ENCODE measurements at regions not wholly inside any gene's neighbourhood (a gene's known extent, or its start where the extent isn't known, plus 50 kb on each side); places are given as distances from the start of the nearest gene placed in this dataset.
"Not testable (repeated sequence)": the region's sequence is repeated elsewhere in the genome, so short reads cannot be mapped to it uniquely, and the experiment has no call there.

DNA sequence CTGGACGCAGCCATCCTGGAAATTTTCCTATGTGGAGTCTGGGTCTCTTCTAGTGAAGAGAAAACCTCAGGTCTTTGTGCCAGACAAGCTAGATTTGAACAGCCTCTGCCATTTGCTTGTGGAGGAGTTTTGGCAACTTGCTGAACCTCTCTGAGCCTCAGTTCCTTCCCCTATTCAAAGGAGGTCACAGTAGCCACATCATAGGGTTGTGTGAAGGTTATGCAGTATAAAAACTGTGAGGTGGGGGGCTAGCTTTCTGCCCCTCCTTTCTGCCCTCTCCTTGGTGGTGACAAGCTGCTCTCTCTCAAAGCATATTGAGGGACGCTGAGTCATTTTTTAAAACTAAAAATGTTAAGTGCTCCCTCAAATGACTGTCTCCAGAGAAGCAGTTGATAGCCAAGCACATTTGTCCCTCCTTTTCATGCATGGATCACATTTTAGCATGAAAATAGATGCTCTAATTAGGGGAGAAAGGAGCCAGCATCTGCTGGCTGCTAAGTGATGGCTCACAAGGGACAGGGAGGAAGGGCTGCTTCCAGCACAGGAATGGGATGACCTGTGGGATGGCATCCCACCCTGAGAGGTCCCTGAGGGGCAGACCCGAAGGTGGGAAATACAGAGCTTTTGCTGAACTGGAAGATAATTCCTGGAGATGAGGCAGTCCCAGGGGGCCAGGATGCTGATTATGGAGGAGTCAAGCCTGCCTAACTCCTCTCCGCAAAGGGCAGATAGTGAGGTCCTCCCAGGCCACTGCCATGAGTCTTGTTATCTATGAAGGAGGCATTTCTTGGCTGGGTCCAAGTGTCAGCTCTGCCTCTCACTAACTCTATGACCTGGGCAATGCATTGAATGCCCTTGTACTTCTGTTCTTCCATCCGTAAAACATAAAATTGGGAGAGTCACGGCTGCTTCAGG is 218.8 kb downstream of the RAB11FIP4 start:
- Histone ChIP-seq H3K9ac (ENCODE audit: low read length) (no peak overlapping the region), H3K4me1 (ENCODE audit: control insufficient read depth, insufficient read depth, low read length) (no peaks in the 10 kb centered on the region), H3K36me3 (ENCODE audit: control insufficient read depth, insufficient read depth, low read length, severe bottlenecking) (no peaks in the 10 kb centered on the region), H3K9me3 (ENCODE audit: control insufficient read depth, low read length) (no peaks in the 10 kb centered on the region), H3K27me3 (replicated peaks; ENCODE audit: control insufficient read depth, insufficient read depth, low read length) (no peaks in the 10 kb centered on the region), H3K4me3 (ENCODE audit: low read length) (no peak overlapping the region)
- no peak for DNase-seq (ENCODE audit: low read depth)

DNA sequence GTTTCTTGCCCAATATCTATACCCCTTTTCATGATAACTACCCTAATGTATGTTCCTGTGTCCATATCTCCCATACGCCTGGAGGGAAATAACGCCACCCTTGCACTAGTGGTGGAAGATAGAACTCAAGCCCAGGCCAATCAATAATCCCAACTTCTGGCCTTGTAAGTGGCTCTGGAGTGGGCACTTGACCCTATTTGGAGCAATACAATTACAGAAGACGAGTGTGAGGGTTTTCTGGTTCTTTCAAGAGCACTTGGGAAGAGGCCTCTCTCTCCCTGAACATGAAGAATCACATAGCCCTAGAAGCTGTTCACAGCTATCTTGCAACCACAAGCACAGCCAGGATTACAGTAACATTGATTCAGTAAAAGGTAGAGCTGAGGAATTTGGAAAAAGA is 217.9 kb downstream of the RAB11FIP4 start:
- no peaks in the 10 kb centered on the region for H3K36me3 ChIP-seq (ENCODE audit: control insufficient read depth, insufficient read depth, low read length, severe bottlenecking)
- no peak overlapping the region for H3K4me3 ChIP-seq (ENCODE audit: low read length)
- H3K9ac ChIP-seq (ENCODE audit: low read length), result no peak overlapping the region
- no peak for DNase-seq (ENCODE audit: low read depth)
- H3K27me3 ChIP-seq (replicated peaks; ENCODE audit: control insufficient read depth, insufficient read depth, low read length), result no peaks in the 10 kb centered on the region
- no peaks in the 10 kb centered on the region for H3K9me3 ChIP-seq (ENCODE audit: control insufficient read depth, low read length)
- no peaks in the 10 kb centered on the region for H3K4me1 ChIP-seq (ENCODE audit: control insufficient read depth, insufficient read depth, low read length)

DNA sequence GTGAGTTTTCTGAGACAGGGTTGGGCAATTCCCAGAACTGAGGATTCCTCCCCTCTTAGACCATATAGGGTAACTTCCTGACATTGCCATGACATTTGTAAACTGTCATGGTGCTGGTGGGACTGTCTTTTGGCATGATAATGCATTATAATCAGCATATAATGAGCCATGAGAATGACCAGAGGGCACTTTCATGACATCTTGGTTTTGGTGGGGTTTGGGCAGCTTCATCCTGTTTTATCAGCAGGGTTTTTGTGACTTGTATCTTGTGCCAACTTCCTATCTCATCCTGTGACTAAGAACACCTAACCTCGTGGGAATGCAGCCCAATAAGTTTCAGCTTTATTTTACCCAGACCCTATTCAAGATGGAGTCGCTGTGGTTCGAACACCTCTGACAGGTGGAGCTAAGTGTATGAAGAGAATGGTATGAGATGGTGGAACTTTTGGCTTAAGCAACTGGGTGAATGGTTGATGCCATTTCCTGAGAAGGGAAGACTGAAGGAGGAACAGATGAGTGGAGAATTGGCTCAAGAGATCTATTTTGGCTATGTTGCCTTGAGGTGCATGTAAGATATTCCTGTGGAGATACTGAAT is 217.3 kb downstream of the RAB11FIP4 start:
- Histone ChIP-seq H3K36me3 (ENCODE audit: control insufficient read depth, insufficient read depth, low read length, severe bottlenecking) (no peaks in the 10 kb centered on the region), H3K9ac (ENCODE audit: low read length) (no peak overlapping the region), H3K4me1 (ENCODE audit: control insufficient read depth, insufficient read depth, low read length) (no peaks in the 10 kb centered on the region), H3K9me3 (ENCODE audit: control insufficient read depth, low read length) (no peaks in the 10 kb centered on the region), H3K4me3 (ENCODE audit: low read length) (no peak overlapping the region), H3K27me3 (replicated peaks; ENCODE audit: control insufficient read depth, insufficient read depth, low read length) (no peaks in the 10 kb centered on the region)
- no peak for DNase-seq (ENCODE audit: low read depth)

DNA sequence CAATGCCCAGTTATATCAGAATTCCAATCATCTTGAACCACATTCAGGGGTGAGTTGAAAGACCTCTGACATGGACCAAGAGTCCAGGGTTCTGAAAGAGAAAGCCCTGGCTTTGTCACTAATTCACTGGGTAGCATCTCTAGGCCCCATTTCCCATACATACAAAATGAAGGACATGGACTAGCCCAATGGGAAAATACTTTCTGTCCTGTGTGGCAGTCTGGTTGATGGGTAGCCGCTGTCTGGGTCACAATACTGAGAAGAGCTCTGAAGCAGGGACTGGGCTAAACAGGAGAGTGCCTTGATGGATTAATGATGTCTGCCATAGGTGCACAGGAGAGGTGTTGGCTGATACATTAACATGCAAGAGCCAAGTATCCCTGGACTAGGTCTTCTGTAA is 214.3 kb downstream of the RAB11FIP4 start:
- DNase-seq (ENCODE audit: low read depth), result no peak
- no peaks in the 10 kb centered on the region for H3K9me3 ChIP-seq (ENCODE audit: control insufficient read depth, low read length)
- no peaks in the 10 kb centered on the region for H3K36me3 ChIP-seq (ENCODE audit: control insufficient read depth, insufficient read depth, low read length, severe bottlenecking)
- no peak overlapping the region for H3K9ac ChIP-seq (ENCODE audit: low read length)
- no peaks in the 10 kb centered on the region for H3K27me3 ChIP-seq (replicated peaks; ENCODE audit: control insufficient read depth, insufficient read depth, low read length)
- no peaks in the 10 kb centered on the region for H3K4me1 ChIP-seq (ENCODE audit: control insufficient read depth, insufficient read depth, low read length)
- H3K4me3 ChIP-seq (ENCODE audit: low read length), result no peak overlapping the region

DNA sequence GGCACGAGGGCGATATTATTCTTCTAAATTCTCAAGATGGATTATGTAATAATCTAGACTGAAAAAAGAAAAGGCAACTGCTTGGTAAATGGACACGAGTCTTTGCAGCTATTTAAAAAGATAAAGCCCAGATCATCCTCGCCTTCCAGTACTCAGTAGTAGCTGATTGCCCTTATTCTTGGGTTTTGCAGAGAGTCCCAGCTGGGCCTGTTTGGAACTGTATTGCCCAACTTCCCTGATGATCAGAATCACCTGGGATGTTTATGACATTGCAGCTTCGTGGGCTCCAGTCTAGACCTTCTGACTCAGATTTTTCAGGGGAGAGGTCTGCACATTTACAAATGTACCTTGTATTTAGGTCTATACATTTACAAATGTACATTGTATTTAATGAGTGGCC is 213.5 kb downstream of the RAB11FIP4 start:
- H3K4me3 ChIP-seq (ENCODE audit: low read length), result no peak overlapping the region
- no peaks in the 10 kb centered on the region for H3K4me1 ChIP-seq (ENCODE audit: control insufficient read depth, insufficient read depth, low read length)
- H3K27me3 ChIP-seq (replicated peaks; ENCODE audit: control insufficient read depth, insufficient read depth, low read length), result no peaks in the 10 kb centered on the region
- no peaks in the 10 kb centered on the region for H3K9me3 ChIP-seq (ENCODE audit: control insufficient read depth, low read length)
- H3K36me3 ChIP-seq (ENCODE audit: control insufficient read depth, insufficient read depth, low read length, severe bottlenecking), result no peaks in the 10 kb centered on the region
- DNase-seq (ENCODE audit: low read depth), result no peak
- H3K9ac ChIP-seq (ENCODE audit: low read length), result no peak overlapping the region

DNA sequence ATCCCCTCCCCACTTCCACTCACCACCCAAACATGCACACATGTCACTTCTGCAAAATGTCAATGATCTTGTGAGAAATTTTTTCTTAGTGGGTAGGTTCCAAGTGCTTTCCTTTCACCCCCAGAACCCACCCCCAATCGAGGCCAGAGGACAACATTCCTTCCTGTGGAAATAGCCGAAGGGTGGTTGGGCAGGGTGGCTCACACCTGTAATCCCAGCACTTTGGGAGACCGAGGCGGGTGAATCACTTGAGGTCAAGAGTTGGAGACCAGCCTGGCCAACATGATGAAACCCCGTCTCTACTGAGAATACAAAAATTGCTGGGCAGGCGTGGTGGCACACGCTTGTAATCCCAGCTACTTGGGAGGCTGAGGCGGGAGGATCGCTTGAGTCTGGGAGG is 208.7 kb downstream of the RAB11FIP4 start:
- not testable (repeated sequence) for DNase-seq (ENCODE audit: low read depth); H3K27me3 ChIP-seq (replicated peaks; ENCODE audit: control insufficient read depth, insufficient read depth, low read length); H3K4me3 ChIP-seq (ENCODE audit: low read length); H3K9me3 ChIP-seq (ENCODE audit: control insufficient read depth, low read length); H3K9ac ChIP-seq (ENCODE audit: low read length)
- Histone ChIP-seq H3K4me1 (ENCODE audit: control insufficient read depth, insufficient read depth, low read length) (peaks cover 28% of the 10 kb centered on the region), H3K36me3 (ENCODE audit: control insufficient read depth, insufficient read depth, low read length, severe bottlenecking) (peaks cover 14% of the 10 kb centered on the region)

DNA sequence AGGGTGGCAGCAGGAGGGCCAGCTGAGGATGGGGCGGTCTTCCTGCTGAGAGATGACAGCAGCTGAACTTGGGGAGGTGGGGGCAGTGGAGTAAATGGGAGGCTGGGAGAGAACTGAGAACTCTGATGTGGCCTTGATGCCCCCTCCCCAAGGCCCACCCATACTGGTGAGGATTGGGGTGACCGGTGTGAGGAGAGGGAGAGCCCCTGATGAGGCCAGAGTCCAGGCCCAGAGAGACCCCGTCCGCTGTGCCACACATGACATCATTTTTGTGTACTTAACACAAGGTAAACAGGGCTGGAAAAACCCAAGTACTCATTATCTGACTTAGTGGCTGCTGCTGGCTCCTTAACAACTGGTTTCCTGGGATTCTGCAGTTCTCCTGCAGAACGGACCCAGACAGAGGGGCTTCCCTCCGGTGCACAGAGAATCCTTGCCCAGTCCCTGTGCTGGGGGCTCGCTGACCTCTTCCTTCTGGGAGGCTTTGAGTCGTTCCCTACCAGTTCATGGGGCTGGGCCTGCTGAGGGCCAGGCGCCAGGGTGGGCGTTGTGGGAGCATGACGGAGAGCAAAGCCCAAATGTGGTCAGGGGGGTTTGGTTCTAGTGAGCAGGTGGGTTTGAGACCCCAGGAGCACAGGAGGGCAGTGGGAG is 207.6 kb downstream of the RAB11FIP4 start:
- DNase-seq (ENCODE audit: low read depth), result no peak
- Histone ChIP-seq H3K4me3 (ENCODE audit: low read length) (no peak overlapping the region), H3K36me3 (ENCODE audit: control insufficient read depth, insufficient read depth, low read length, severe bottlenecking) (peaks cover 24% of the 10 kb centered on the region), H3K27me3 (replicated peaks; ENCODE audit: control insufficient read depth, insufficient read depth, low read length) (no peaks in the 10 kb centered on the region), H3K4me1 (ENCODE audit: control insufficient read depth, insufficient read depth, low read length) (peaks cover 39% of the 10 kb centered on the region), H3K9me3 (ENCODE audit: control insufficient read depth, low read length) (no peaks in the 10 kb centered on the region), H3K9ac (ENCODE audit: low read length) (no peak overlapping the region)

DNA sequence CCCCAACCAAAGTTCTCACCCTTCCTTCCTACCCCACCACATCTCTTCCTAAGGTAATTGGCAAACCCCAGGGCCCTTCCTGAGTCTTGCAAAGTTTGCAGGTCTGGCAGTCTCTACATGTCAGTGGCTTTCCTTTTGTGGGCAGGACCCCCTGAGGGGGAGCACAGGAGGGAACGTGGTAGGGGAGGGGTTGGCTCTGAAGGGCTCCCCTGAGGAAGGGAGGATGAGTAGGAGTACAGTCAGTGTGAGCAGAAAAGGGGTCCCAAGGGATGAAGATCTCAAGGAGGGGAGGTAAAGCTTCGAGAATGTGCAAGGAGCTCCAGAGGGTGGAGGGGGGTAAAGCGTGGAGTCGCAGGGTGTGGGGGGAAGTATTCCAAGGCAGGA is 206.9 kb downstream of the RAB11FIP4 start:
- H3K9me3 ChIP-seq (ENCODE audit: control insufficient read depth, low read length), result no peaks in the 10 kb centered on the region
- H3K36me3 ChIP-seq (ENCODE audit: control insufficient read depth, insufficient read depth, low read length, severe bottlenecking), result peaks cover 31% of the 10 kb centered on the region
- no peak for DNase-seq (ENCODE audit: low read depth)
- H3K27me3 ChIP-seq (replicated peaks; ENCODE audit: control insufficient read depth, insufficient read depth, low read length), result no peaks in the 10 kb centered on the region
- H3K9ac ChIP-seq (ENCODE audit: low read length), result no peak overlapping the region
- H3K4me3 ChIP-seq (ENCODE audit: low read length), result no peak overlapping the region
- H3K4me1 ChIP-seq (ENCODE audit: control insufficient read depth, insufficient read depth, low read length), result peaks cover 45% of the 10 kb centered on the region

DNA sequence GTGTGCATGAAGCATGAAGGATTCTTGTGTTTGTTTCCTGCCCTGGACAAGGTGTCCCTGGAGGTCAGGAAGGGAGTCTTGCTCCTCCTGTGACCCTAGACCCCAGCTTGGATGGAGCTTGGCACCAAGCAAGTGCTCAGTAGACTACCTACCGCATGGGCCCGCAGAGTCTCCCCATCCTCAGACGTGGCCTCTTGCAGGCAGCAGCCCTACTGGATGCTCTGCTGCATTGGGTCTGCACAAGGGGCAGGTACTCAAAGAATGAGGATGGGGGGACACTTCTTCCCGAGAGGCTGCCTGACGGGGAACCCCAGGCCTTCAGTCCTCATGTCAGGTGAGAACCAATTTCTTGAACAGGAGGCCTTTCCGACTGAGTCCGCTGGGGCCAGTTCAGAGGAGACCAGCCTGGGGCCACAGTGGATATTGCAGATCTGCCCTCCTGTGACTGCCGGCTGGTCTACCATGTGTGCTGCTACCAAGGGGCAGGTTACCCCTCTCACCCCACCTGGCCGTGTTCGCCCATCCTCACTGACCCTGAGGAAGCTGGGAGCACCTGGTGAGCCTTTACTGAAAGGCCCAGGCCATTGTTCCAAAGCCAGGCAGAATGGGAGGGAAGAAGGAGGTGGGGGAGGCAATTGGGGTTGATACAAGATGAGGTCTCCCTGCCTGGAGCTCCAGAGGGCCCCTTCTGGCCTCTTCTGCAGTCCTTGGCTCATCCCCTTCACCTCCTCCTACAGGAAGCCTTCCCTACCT is 206.3 kb downstream of the RAB11FIP4 start:
- Histone ChIP-seq H3K9ac (ENCODE audit: low read length) (no peak overlapping the region), H3K4me3 (ENCODE audit: low read length) (no peak overlapping the region), H3K36me3 (ENCODE audit: control insufficient read depth, insufficient read depth, low read length, severe bottlenecking) (peaks cover 37% of the 10 kb centered on the region), H3K9me3 (ENCODE audit: control insufficient read depth, low read length) (no peaks in the 10 kb centered on the region), H3K27me3 (replicated peaks; ENCODE audit: control insufficient read depth, insufficient read depth, low read length) (no peaks in the 10 kb centered on the region), H3K4me1 (ENCODE audit: control insufficient read depth, insufficient read depth, low read length) (peaks cover 45% of the 10 kb centered on the region)
- DNase-seq (ENCODE audit: low read depth), result no peak

DNA sequence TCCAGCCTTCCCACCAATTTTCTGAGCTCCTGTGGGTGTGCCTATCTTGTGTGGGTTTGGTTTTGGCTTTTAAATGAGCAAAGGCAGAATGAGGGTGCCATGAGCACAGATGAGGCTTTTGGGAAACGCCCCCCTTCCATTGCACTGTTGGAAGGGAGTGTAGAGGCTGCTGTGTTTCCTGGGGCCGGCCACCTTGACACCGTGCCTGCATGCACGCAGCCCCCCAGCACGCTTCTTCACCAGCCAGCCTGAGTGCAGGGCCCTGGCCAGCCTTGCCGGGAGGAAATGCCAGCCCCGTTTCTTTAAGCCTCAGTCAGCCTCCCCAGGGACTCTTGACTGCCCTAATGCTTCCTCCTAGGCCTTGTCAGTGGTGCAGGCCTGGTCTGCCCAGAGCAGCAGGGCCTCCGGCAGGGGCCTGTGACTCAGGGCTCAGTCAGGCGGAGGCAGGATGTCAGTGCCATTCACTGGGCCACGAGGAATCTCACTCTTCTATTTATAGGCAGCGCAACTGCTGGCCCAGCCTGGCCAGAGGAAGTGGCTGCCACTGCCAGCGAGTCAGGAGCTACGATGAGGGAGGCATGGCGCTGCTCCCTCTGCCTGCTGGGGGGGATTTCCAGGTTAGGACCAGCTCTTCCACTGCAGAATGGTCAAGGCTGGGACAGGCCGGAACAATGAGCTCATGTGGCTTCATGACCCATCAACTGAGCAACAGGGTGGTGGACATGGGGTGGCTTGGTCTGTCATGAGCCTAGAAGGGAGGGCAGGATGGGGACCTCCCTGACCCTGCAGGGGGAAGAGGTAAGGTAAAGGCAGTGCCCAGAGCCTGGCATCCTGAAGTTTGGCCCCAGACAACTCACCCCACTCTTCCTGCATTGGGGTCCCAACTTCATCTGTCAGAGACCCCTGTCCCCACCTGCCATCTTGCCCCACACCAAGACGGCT is 205.2 kb downstream of the RAB11FIP4 start:
- Histone ChIP-seq H3K9ac (ENCODE audit: low read length) (peak overlapping the region; percentile 64), H3K27me3 (replicated peaks; ENCODE audit: control insufficient read depth, insufficient read depth, low read length) (no peaks in the 10 kb centered on the region), H3K4me3 (ENCODE audit: low read length) (no peak overlapping the region), H3K4me1 (ENCODE audit: control insufficient read depth, insufficient read depth, low read length) (peaks cover 45% of the 10 kb centered on the region), H3K36me3 (ENCODE audit: control insufficient read depth, insufficient read depth, low read length, severe bottlenecking) (peaks cover 48% of the 10 kb centered on the region), H3K9me3 (ENCODE audit: control insufficient read depth, low read length) (no peaks in the 10 kb centered on the region)
- DNase-seq (ENCODE audit: low read depth), result peak; percentile 96

Measured in adipocyte (in vitro differentiated cells).